ENCODE measurements at regions not wholly inside any gene's neighbourhood (a gene's known extent, or its start where the extent isn't known, plus 50 kb on each side); places are given as distances from the start of the nearest gene placed in this dataset.

- Histone ChIP-seq H3K4me3 (ENCODE audit: low read length in 3 of 3) (no peak overlapping the region), H3K9me3 (ENCODE audit: control insufficient read depth in 2 of 3, insufficient read depth in 1 of 3, low read length in 3 of 3) (no peaks in the 10 kb centered on the region), H3K27me3 (ENCODE audit: control insufficient read depth, insufficient read depth, low read length) (no peaks in the 10 kb centered on the region), H3K9ac (ENCODE audit: low read length in 3 of 3) (no peak overlapping the region), H3K4me1 (ENCODE audit: control insufficient read depth in 2 of 3, insufficient read depth in 2 of 3, low read depth in 1 of 3, low read length in 3 of 3) (no peaks in the 10 kb centered on the region), H3K27ac (ENCODE audit: low read depth in 2 of 2, low read length in 2 of 2) (no peak overlapping the region), H3K36me3 (ENCODE audit: control insufficient read depth in 2 of 3, insufficient read depth in 3 of 3, low read length in 3 of 3) (no peaks in the 10 kb centered on the region)
- TF ChIP-seq CTCF (IDR thresholded peaks at IDR 0.05; ENCODE audit: borderline replicate concordance, extremely low read depth, insufficient read depth): no peak
- FAIRE-seq (no peak), DNase-seq (no peak)
- intact Hi-C loops (cut with DNase I): no loop called here
Measured at GRCh38 chr20:6579417-6579816, 188.1 kb upstream of the BMP2 start.

GRCh38 chr20:6577451-6577850, 190.0 kb upstream of the BMP2 start:
- no peak for FAIRE-seq
- Histone ChIP-seq H3K4me1 (ENCODE audit: control insufficient read depth in 2 of 3, insufficient read depth in 2 of 3, low read depth in 1 of 3, low read length in 3 of 3) (no peaks in the 10 kb centered on the region), H3K9me3 (ENCODE audit: control insufficient read depth in 2 of 3, insufficient read depth in 1 of 3, low read length in 3 of 3) (no peaks in the 10 kb centered on the region), H3K36me3 (ENCODE audit: control insufficient read depth in 2 of 3, insufficient read depth in 3 of 3, low read length in 3 of 3) (no peaks in the 10 kb centered on the region), H3K4me3 (ENCODE audit: low read length in 3 of 3) (no peak overlapping the region), H3K27me3 (ENCODE audit: control insufficient read depth, insufficient read depth, low read length) (no peaks in the 10 kb centered on the region), H3K27ac (ENCODE audit: low read depth in 2 of 2, low read length in 2 of 2) (no peak overlapping the region), H3K9ac (ENCODE audit: low read length in 3 of 3) (no peak overlapping the region)
- no peak for DNase-seq
- intact Hi-C loops (cut with DNase I): no loop called here
- no peak for TF ChIP-seq CTCF (IDR thresholded peaks at IDR 0.05; ENCODE audit: borderline replicate concordance, extremely low read depth, insufficient read depth)

- Histone ChIP-seq H3K27ac (ENCODE audit: low read depth in 2 of 2, low read length in 2 of 2) (no peak overlapping the region), H3K4me1 (ENCODE audit: control insufficient read depth in 2 of 3, insufficient read depth in 2 of 3, low read depth in 1 of 3, low read length in 3 of 3) (no peaks in the 10 kb centered on the region), H3K27me3 (ENCODE audit: control insufficient read depth, insufficient read depth, low read length) (no peaks in the 10 kb centered on the region), H3K36me3 (ENCODE audit: control insufficient read depth in 2 of 3, insufficient read depth in 3 of 3, low read length in 3 of 3) (no peaks in the 10 kb centered on the region), H3K9me3 (ENCODE audit: control insufficient read depth in 2 of 3, insufficient read depth in 1 of 3, low read length in 3 of 3) (no peaks in the 10 kb centered on the region), H3K4me3 (ENCODE audit: low read length in 3 of 3) (no peak overlapping the region), H3K9ac (ENCODE audit: low read length in 3 of 3) (no peak overlapping the region)
- intact Hi-C loops (cut with DNase I): no loop called here
- DNase-seq (peak in 1 of 5 donors; percentile 19), FAIRE-seq (no peak)
- no peak for TF ChIP-seq CTCF (IDR thresholded peaks at IDR 0.05; ENCODE audit: borderline replicate concordance, extremely low read depth, insufficient read depth)
Measured at GRCh38 chr20:6576726-6577125, 190.8 kb upstream of the BMP2 start.

- Histone ChIP-seq H3K27me3 (ENCODE audit: control insufficient read depth, insufficient read depth, low read length) (no peaks in the 10 kb centered on the region), H3K36me3 (ENCODE audit: control insufficient read depth in 2 of 3, insufficient read depth in 3 of 3, low read length in 3 of 3) (no peaks in the 10 kb centered on the region), H3K27ac (ENCODE audit: low read depth in 2 of 2, low read length in 2 of 2) (no peak overlapping the region), H3K9ac (ENCODE audit: low read length in 3 of 3) (no peak overlapping the region), H3K4me1 (ENCODE audit: control insufficient read depth in 2 of 3, insufficient read depth in 2 of 3, low read depth in 1 of 3, low read length in 3 of 3) (no peaks in the 10 kb centered on the region), H3K4me3 (ENCODE audit: low read length in 3 of 3) (no peak overlapping the region), H3K9me3 (ENCODE audit: control insufficient read depth in 2 of 3, insufficient read depth in 1 of 3, low read length in 3 of 3) (no peaks in the 10 kb centered on the region)
- intact Hi-C loops (cut with DNase I): no loop called here
- TF ChIP-seq CTCF (IDR thresholded peaks at IDR 0.05; ENCODE audit: borderline replicate concordance, extremely low read depth, insufficient read depth): no peak
- DNase-seq (peak in 1 of 5 donors; percentile 14), FAIRE-seq (no peak)
Measured at GRCh38 chr20:6575912-6576401, 191.5 kb upstream of the BMP2 start.
